ENCODE measurements at regions not wholly inside any gene's neighbourhood (a gene's known extent, or its start where the extent isn't known, plus 50 kb on each side); places are given as distances from the start of the nearest gene placed in this dataset.

DNA sequence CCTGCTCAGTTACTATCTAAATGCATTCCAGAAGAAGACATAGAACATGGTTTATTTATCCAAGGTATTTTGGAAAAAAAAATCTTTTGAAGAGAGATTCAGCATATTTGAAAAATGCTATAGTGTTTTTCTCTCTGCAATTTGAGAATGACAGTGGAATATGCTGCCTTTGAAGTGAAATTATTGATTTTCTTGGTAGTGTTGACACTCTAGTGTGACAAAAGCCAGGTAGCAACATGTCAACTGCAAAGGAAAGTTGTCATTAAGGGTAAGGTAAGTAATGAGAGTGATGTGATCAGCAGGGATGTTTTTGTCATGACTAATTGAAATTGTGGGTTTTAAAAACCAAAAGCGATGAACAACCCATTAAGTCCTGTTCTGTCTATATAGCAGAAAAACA lies 1387.1 kb upstream of the TMEFF2 start:
- DNase-seq (no peak), ATAC-seq (no peak)
- TF ChIP-seq CTCF (IDR thresholded peaks at IDR 0.05) = no peak
- H3K27me3 ChIP-seq = no peaks in the 10 kb centered on the region
- H3K36me3 ChIP-seq = no peaks in the 10 kb centered on the region
- no peak overlapping the region for H3K4me3 ChIP-seq
- no peaks in the 10 kb centered on the region for H3K4me1 ChIP-seq
- no peak overlapping the region for H3K27ac ChIP-seq
- no peaks in the 10 kb centered on the region for H3K9me3 ChIP-seq
- intact Hi-C loops (cut with DNase I) = no loop called here

DNA sequence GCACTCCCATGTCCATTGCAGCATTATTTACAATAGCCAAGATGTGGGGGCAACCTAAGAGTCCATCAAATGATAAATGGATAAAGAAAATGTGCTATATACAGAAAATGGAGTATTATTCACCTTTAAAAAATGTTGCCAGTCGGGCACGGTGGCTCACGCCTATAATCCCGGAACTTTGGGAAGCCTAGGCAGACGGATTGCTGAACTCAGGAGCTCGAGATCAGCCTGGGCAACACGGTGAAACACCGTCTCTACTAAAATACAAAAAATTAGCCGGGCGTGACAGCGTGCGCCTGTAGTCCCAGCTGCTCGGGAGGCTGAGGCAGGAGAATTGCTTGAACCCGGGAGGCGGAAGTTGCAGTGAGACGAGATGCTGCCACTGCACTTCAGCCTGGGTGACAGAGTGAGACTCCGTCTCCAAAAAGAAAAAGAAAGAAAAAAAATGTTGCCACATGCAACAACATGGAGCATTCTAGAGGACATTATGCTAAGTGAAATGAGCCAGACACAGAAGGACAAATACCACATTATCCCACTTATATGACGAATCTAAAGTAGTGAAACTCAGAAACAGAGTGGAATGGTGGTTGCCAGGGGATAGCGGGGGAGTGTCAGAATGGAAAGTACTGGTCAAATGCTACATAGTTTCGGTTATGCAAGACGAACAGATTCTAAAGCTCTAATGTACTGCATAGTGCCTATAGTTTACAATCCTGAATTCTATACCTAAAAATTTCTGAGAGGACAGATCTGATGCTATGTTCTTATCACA lies 1385.6 kb upstream of the TMEFF2 start:
- Histone ChIP-seq H3K4me1 (no peaks in the 10 kb centered on the region), H3K27ac (no peak overlapping the region), H3K9me3 (no peaks in the 10 kb centered on the region), H3K36me3 (no peaks in the 10 kb centered on the region), H3K27me3 (no peaks in the 10 kb centered on the region), H3K4me3 (no peak overlapping the region)
- ATAC-seq (no peak), DNase-seq (no peak)
- intact Hi-C loops (cut with DNase I) = no loop called here
- TF ChIP-seq CTCF (IDR thresholded peaks at IDR 0.05) = no peak

- DNase-seq = no peak
- TF ChIP-seq CTCF (IDR thresholded peaks at IDR 0.05) = no peak
- Histone ChIP-seq H3K9me3 (peaks cover 0 to 3% of the 10 kb centered on the region in 2 donors), H3K4me1 (no peaks in the 10 kb centered on the region), H3K36me3 (no peaks in the 10 kb centered on the region), H3K4me3 (no peak overlapping the region), H3K27ac (no peak overlapping the region), H3K27me3 (no peaks in the 10 kb centered on the region)
- ATAC-seq = no peak
- intact Hi-C loops (cut with DNase I) = no loop called here
These were observed 1372.2 kb upstream of the TMEFF2 start for GRCh38 chr2:193566886-193567285.

DNA sequence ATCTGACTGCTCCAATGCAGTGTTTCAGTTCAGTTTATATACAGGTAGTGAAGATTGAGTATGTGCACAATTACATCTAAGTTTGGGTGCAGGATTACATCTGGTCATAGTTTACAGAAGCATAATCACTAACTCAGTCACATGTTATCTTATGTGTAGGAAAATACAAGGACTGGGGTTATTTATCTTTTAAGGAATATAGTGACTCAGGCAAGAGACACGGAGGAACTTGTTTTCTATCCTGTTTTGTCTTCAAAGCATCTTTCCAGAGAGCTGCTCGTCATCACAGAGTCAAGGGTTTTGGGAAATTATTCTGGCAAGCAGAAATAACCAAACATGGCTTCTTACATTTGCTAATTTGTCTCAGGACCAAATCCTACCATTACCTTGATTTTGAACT lies 1371.5 kb upstream of the TMEFF2 start:
- Histone ChIP-seq H3K9me3 (peaks cover 0 to 3% of the 10 kb centered on the region in 2 donors), H3K27me3 (no peaks in the 10 kb centered on the region), H3K27ac (no peak overlapping the region), H3K4me1 (no peaks in the 10 kb centered on the region), H3K36me3 (no peaks in the 10 kb centered on the region), H3K4me3 (no peak overlapping the region)
- ATAC-seq = no peak
- no peak for TF ChIP-seq CTCF (IDR thresholded peaks at IDR 0.05)
- intact Hi-C loops (cut with DNase I) = no loop called here
- DNase-seq = no peak

DNA sequence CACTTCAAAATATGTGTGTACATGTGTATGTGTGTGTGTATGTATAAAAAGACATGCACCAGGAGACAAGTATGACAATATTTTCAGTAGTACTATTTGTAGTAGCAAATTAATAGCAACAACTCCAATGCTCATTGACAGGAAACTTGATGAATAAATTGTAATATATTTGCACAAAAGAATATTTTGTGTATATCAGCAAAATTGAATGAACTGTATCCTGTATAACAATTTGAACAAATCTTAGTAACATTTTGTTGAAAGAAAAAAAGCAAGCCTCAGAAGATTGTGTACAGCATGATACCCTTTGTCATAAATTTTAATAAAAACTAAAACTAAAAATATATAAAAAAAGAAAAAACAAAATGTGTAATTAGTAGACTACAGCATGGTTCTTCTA lies 1367.3 kb upstream of the TMEFF2 start:
- Histone ChIP-seq H3K9me3 (no peaks in the 10 kb centered on the region), H3K36me3 (no peaks in the 10 kb centered on the region), H3K27ac (no peak overlapping the region), H3K4me1 (no peaks in the 10 kb centered on the region), H3K4me3 (no peak overlapping the region), H3K27me3 (no peaks in the 10 kb centered on the region)
- no peak for DNase-seq
- intact Hi-C loops (cut with DNase I) = no loop called here
- TF ChIP-seq CTCF (IDR thresholded peaks at IDR 0.05) = no peak
- no peak for ATAC-seq

Measured in left lung (tissue), 4 donors.